ENCODE measurements at regions not wholly inside any gene's neighbourhood (a gene's known extent, or its start where the extent isn't known, plus 50 kb on each side); places are given as distances from the start of the nearest gene placed in this dataset.

DNA sequence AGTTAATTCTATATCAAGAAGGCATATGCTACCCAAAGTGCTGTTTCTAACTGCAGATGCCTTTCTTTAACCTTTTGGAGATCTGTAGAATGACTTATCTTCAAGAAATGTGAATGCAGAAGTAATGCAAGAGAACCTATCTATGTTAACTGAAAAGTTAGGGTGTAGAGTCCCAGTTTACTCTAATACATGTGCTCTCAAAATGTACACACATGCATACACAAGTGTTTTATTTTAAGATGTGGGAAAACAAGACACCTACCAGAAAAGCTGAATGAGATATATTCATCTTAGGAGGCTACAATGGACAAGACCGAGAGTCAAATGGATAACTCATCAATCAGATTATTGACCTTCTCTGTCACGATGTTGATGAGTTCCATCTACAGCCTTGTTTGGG is 80.9 kb downstream of the CDCA7 start:
- Histone ChIP-seq H3K4me3 (no peak overlapping the region), H3K9me3 (ENCODE audit: control insufficient read depth in 4 of 4, insufficient read depth in 3 of 4, low read length in 3 of 4) (no peaks in the 10 kb centered on the region), H3K9ac (ENCODE audit: insufficient read depth in 1 of 2, low read length in 2 of 2) (no peak overlapping the region), H3K36me3 (ENCODE audit: control insufficient read depth in 4 of 4, insufficient read depth in 4 of 4, low read length in 4 of 4) (no peaks in the 10 kb centered on the region), H3K27ac (ENCODE audit: low read depth in 1 of 2, low read length in 1 of 2) (peak overlapping the region in 1 of 2 donors; percentile 36), H3K4me1 (ENCODE audit: control insufficient read depth in 5 of 5, insufficient read depth in 5 of 5, low read length in 5 of 5) (peaks cover 0 to 2% (median 0%) of the 10 kb centered on the region in 5 donors), H3K27me3 (ENCODE audit: control insufficient read depth in 3 of 3, insufficient read depth in 3 of 3, low read length in 2 of 3) (peaks cover 0 to 7% (median 0%) of the 10 kb centered on the region in 3 donors)
- 77 to 84% methylated on average over 2 of the region's 2 CpGs for whole genome bisulfite sequencing, 2 donors
- DNase-seq (no peak), ATAC-seq (ENCODE audit: insufficient read depth, low FRiP score) (no peak)
- TF ChIP-seq, protein P1, sequence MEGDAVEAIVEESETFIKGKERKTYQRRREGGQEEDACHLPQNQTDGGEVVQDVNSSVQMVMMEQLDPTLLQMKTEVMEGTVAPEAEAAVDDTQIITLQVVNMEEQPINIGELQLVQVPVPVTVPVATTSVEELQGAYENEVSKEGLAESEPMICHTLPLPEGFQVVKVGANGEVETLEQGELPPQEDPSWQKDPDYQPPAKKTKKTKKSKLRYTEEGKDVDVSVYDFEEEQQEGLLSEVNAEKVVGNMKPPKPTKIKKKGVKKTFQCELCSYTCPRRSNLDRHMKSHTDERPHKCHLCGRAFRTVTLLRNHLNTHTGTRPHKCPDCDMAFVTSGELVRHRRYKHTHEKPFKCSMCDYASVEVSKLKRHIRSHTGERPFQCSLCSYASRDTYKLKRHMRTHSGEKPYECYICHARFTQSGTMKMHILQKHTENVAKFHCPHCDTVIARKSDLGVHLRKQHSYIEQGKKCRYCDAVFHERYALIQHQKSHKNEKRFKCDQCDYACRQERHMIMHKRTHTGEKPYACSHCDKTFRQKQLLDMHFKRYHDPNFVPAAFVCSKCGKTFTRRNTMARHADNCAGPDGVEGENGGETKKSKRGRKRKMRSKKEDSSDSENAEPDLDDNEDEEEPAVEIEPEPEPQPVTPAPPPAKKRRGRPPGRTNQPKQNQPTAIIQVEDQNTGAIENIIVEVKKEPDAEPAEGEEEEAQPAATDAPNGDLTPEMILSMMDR (IDR thresholded peaks at IDR 0.05; ENCODE audit: control extremely low read depth, extremely low read depth) = no peak

DNA sequence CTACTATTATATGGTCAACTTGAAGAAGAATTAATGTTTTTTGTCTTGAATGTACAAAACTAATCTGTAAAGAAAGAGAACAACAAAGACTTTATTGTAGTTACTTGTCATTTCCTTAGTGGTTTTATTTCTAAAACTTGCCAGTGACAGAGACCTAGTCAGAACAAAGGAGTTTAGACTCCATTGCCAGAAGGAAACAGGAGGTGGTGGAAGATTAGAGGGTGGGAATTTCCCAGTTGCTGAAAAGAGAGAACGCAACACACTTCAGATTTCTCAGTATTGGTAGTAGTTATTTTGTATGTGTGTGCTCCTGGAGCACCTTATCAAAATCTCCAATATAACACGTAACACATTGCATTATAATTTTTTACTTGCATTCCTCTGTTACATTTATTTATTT is 81.4 kb downstream of the CDCA7 start:
- ATAC-seq (ENCODE audit: insufficient read depth, low FRiP score) = no peak
- Histone ChIP-seq H3K36me3 (ENCODE audit: control insufficient read depth in 4 of 4, insufficient read depth in 4 of 4, low read length in 4 of 4) (no peaks in the 10 kb centered on the region), H3K27me3 (ENCODE audit: control insufficient read depth in 3 of 3, insufficient read depth in 3 of 3, low read length in 2 of 3) (peaks cover 0 to 7% (median 0%) of the 10 kb centered on the region in 3 donors), H3K27ac (ENCODE audit: low read depth in 1 of 2, low read length in 1 of 2) (no peak overlapping the region), H3K9ac (ENCODE audit: insufficient read depth in 1 of 2, low read length in 2 of 2) (no peak overlapping the region), H3K4me1 (ENCODE audit: control insufficient read depth in 5 of 5, insufficient read depth in 5 of 5, low read length in 5 of 5) (peaks cover 0 to 2% (median 0%) of the 10 kb centered on the region in 5 donors), H3K9me3 (ENCODE audit: control insufficient read depth in 4 of 4, insufficient read depth in 3 of 4, low read length in 3 of 4) (no peaks in the 10 kb centered on the region), H3K4me3 (no peak overlapping the region)
- DNase-seq = no peak
- TF ChIP-seq, protein P1 (IDR thresholded peaks at IDR 0.05; ENCODE audit: control extremely low read depth, extremely low read depth) = no peak
- WGBS, 2 donors = 48 to 53% methylated on average over 2 of the region's 2 CpGs

DNA sequence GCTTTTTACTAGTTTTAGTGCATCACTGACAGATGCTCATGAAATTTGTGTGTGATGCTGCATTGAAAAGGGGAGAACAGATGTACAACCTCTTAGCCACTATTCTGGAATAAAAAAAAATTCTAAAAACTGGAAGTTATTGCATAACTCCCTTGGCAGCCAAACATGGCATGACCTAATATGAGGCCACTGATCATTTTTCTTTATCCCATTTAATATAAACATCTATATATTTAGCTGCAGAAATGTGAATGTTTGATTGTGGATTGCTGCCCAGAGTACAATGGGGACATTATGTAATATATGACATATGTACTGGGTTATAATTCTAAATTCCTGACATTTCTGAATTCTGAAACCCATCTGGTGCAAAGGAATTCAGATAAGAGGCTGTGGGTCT is 86.5 kb downstream of the CDCA7 start:
- Histone ChIP-seq H3K4me1 (ENCODE audit: control insufficient read depth in 5 of 5, insufficient read depth in 5 of 5, low read length in 5 of 5) (peaks cover 0 to 6% (median 0%) of the 10 kb centered on the region in 5 donors), H3K9ac (ENCODE audit: insufficient read depth in 1 of 2, low read length in 2 of 2) (no peak overlapping the region), H3K4me3 (no peak overlapping the region), H3K27ac (ENCODE audit: low read depth in 1 of 2, low read length in 1 of 2) (no peak overlapping the region), H3K27me3 (ENCODE audit: control insufficient read depth in 3 of 3, insufficient read depth in 3 of 3, low read length in 2 of 3) (no peaks in the 10 kb centered on the region), H3K9me3 (ENCODE audit: control insufficient read depth in 4 of 4, insufficient read depth in 3 of 4, low read length in 3 of 4) (no peaks in the 10 kb centered on the region), H3K36me3 (ENCODE audit: control insufficient read depth in 4 of 4, insufficient read depth in 4 of 4, low read length in 4 of 4) (no peaks in the 10 kb centered on the region)
- TF ChIP-seq, protein P1 (IDR thresholded peaks at IDR 0.05; ENCODE audit: control extremely low read depth, extremely low read depth) = no peak
- ATAC-seq (ENCODE audit: insufficient read depth, low FRiP score) = no peak
- peak in 2 of 3 donors; percentile 84 to 88 for DNase-seq

DNA sequence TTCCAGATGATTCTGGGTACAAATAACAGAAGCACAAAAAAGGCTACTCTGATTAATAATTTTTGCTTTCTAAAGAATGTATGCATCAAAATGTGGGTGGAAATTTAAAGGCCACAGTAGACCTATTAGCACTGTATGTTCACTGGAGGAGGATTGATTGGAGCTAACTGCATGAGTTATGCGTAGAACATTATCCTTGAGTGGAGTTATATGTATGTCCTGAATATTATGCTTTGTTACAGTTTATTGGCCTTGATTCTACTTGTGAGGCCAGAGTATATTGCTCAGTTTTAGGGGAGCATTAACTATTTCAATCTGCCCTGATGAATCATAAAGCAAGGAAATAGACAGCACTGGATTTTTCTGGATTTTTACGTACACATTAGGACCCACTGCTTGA is 87.9 kb downstream of the CDCA7 start:
- Histone ChIP-seq H3K9me3 (ENCODE audit: control insufficient read depth in 4 of 4, insufficient read depth in 3 of 4, low read length in 3 of 4) (no peaks in the 10 kb centered on the region), H3K9ac (ENCODE audit: insufficient read depth in 1 of 2, low read length in 2 of 2) (no peak overlapping the region), H3K36me3 (ENCODE audit: control insufficient read depth in 4 of 4, insufficient read depth in 4 of 4, low read length in 4 of 4) (no peaks in the 10 kb centered on the region), H3K27ac (ENCODE audit: low read depth in 1 of 2, low read length in 1 of 2) (no peak overlapping the region), H3K27me3 (ENCODE audit: control insufficient read depth in 3 of 3, insufficient read depth in 3 of 3, low read length in 2 of 3) (no peaks in the 10 kb centered on the region), H3K4me1 (ENCODE audit: control insufficient read depth in 5 of 5, insufficient read depth in 5 of 5, low read length in 5 of 5) (peaks cover 0 to 6% (median 0%) of the 10 kb centered on the region in 5 donors), H3K4me3 (no peak overlapping the region)
- no peak for DNase-seq
- TF ChIP-seq, protein P1 (IDR thresholded peaks at IDR 0.05; ENCODE audit: control extremely low read depth, extremely low read depth) = no peak
- 95 to 96% methylated on average over 2 of the region's 2 CpGs for WGBS, 2 donors
- ATAC-seq (ENCODE audit: insufficient read depth, low FRiP score) = no peak

Measured in lung (tissue), 11 donors.